Osteoblast (primary cell): ENCODE measurements at regions not wholly inside any gene's neighbourhood (a gene's known extent, or its start where the extent isn't known, plus 50 kb on each side); places are given as distances from the start of the nearest gene placed in this dataset.

Experiments used
- DNase-seq: peaks from one replicate; pipeline ENCODE4 v3.0.0; 2011; ENCODE audit warnings: low spot score, mixed read lengths; ENCODE audit not compliant: insufficient read length; ENCODE audit errors: missing footprints
- H2AFZ ChIP-seq: 2 replicates; pipeline ENCODE4 v1.6.0; 2011; ENCODE audit warnings: mild to moderate bottlenecking, low read length
- H3K27ac ChIP-seq: 2 replicates; pipeline ENCODE4 v1.5.1; 2011; ENCODE audit warnings: mild to moderate bottlenecking, low read depth, low read length, moderate library complexity
- H3K27me3 ChIP-seq: 2 replicates; pipeline ENCODE4 v1.6.0; 2012; ENCODE audit warnings: mild to moderate bottlenecking, control low read depth, inconsistent platforms, low read length, moderate library complexity; ENCODE audit not compliant: insufficient read depth
- H3K36me3 ChIP-seq: 2 replicates; pipeline ENCODE4 v1.5.1; 2011; ENCODE audit warnings: mild to moderate bottlenecking, low read length, control low read depth, moderate library complexity; ENCODE audit not compliant: insufficient read depth
- H3K4me1 ChIP-seq: 2 replicates; pipeline ENCODE4 v1.5.1; 2011; ENCODE audit warnings: mild to moderate bottlenecking, low read length, control low read depth, moderate library complexity; ENCODE audit not compliant: insufficient read depth
- H3K4me2 ChIP-seq: 2 replicates; pipeline ENCODE4 v1.6.0; 2011; ENCODE audit warnings: mild to moderate bottlenecking, low read length; ENCODE audit not compliant: insufficient read depth
- H3K4me3 ChIP-seq: fragments of 200-600 bp; sonication (generic); 3 replicates; pipeline ENCODE4 v1.5.1; 2012; ENCODE audit warnings: mild to moderate bottlenecking, low read length, inconsistent platforms; ENCODE audit not compliant: insufficient read depth
- H3K79me2 ChIP-seq: 2 replicates; pipeline ENCODE4 v1.6.0; 2012; ENCODE audit warnings: mild to moderate bottlenecking, low read length, control low read depth, inconsistent platforms; ENCODE audit not compliant: insufficient read depth
- H3K9me3 ChIP-seq: 2 replicates; pipeline ENCODE4 v1.5.1; 2011; ENCODE audit warnings: low read depth, low read length, control low read depth
- H4K20me1 ChIP-seq: 2 replicates; pipeline ENCODE4 v1.6.0; 2012; ENCODE audit warnings: mild to moderate bottlenecking, low read length, control low read depth; ENCODE audit not compliant: insufficient read depth
- TF ChIP-seq, protein P1 (sequence below): IDR thresholded peaks from 2 replicates; pipeline ENCODE4 v1.5.1; 2011; ENCODE audit warnings: mild to moderate bottlenecking, low read depth, low read length, moderate library complexity; ENCODE audit errors: extremely low read depth

DNA sequence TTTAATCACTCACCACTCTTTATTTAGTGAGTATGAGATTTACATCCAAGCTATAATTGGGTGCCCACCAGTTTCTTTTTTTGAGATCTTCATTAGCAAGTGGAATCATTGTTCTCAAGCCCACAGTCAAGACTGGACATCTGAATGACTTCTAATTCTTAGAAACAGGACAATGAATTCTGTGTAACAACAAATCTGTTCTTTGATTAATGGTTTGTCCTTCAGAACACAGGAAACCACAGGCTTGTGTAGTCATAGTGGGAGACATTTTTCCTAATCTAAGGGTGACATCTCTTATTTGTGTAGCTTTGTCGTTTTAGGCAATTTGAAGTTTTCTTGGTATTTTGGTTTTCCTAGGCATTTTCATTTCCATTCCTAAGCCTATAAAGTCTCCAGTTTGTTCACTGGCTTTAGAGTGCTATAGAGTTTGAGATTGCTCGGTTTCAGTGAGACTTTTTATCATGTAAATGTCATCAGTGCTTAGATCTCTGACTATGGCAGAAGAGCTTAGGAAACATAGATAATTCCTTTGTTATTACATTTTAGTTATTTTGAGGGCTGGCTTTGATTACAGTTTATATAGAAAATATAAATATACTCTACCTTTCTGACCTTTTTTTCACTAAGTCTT lies 903.9 kb upstream of the MAP3K7 start:
- Histone ChIP-seq H3K4me1 (no peaks in the 10 kb centered on the region), H3K4me2 (no peak overlapping the region), H3K9me3 (no peaks in the 10 kb centered on the region), H2AFZ (no peak overlapping the region), H3K27ac (no peak overlapping the region), H3K36me3 (no peaks in the 10 kb centered on the region), H3K27me3 (no peaks in the 10 kb centered on the region), H4K20me1 (no peaks in the 10 kb centered on the region), H3K4me3 (no peak overlapping the region), H3K79me2 (no peaks in the 10 kb centered on the region)
- no peak for DNase-seq
- TF ChIP-seq, protein P1, sequence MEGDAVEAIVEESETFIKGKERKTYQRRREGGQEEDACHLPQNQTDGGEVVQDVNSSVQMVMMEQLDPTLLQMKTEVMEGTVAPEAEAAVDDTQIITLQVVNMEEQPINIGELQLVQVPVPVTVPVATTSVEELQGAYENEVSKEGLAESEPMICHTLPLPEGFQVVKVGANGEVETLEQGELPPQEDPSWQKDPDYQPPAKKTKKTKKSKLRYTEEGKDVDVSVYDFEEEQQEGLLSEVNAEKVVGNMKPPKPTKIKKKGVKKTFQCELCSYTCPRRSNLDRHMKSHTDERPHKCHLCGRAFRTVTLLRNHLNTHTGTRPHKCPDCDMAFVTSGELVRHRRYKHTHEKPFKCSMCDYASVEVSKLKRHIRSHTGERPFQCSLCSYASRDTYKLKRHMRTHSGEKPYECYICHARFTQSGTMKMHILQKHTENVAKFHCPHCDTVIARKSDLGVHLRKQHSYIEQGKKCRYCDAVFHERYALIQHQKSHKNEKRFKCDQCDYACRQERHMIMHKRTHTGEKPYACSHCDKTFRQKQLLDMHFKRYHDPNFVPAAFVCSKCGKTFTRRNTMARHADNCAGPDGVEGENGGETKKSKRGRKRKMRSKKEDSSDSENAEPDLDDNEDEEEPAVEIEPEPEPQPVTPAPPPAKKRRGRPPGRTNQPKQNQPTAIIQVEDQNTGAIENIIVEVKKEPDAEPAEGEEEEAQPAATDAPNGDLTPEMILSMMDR: no peak

DNA sequence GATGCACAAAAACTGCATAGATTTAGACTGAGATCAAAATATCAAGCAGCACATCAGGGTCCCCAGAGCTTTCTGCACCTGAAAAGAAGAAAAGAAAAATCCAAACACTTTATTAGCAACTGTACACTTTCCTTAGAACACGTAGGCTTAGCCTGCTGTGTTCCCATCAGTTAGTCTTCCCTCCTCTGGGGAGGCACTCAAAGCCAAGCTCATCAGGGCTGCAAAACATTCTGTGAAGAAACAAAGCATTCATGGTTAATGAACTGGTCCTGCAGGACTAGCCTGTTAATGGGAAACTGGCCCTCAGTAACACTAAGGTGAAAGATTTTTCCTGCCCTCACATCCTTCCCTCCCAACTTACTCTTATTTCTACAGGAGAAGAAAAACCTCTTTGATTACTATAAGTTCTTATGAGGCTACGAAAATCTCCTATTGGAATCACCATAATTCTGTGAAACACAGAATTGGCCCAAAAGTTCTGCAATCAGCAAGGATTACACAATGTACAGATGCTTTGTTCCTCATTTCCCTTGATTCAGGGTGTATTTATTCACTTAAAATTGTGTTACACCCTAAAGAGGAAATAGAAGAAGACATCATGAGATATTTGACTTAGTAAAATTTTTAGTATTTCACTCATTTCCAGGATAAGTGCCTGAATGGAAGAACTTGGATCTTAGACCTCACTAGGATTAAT lies 901.0 kb upstream of the MAP3K7 start:
- Histone ChIP-seq H3K9me3 (no peaks in the 10 kb centered on the region), H3K4me1 (no peaks in the 10 kb centered on the region), H3K27ac (no peak overlapping the region), H3K27me3 (no peaks in the 10 kb centered on the region), H4K20me1 (no peaks in the 10 kb centered on the region), H2AFZ (no peak overlapping the region), H3K4me3 (no peak overlapping the region), H3K36me3 (no peaks in the 10 kb centered on the region), H3K79me2 (no peaks in the 10 kb centered on the region), H3K4me2 (no peak overlapping the region)
- DNase-seq: no peak
- TF ChIP-seq, protein P1: no peak

DNA sequence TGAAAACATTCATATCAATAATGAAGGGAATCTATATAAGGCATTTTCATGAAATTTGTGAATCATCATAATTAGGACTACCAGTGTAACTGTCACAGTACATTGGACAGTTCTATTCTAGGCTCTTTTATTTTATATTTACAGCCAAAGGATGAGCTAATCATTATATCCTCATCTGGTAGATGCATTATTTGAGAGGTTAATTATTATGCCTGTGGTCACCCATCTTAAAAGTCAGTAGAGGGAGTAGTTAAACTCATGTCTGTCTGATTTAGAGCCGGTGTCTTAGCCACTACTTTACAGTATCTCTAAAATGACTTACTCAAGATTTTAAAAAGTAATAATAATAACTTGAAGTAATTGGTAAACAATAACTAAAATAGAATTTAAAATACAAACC lies 899.3 kb upstream of the MAP3K7 start:
- Histone ChIP-seq H3K27me3 (no peaks in the 10 kb centered on the region), H3K79me2 (no peaks in the 10 kb centered on the region), H4K20me1 (no peaks in the 10 kb centered on the region), H2AFZ (no peak overlapping the region), H3K4me3 (no peak overlapping the region), H3K36me3 (no peaks in the 10 kb centered on the region), H3K4me2 (no peak overlapping the region), H3K9me3 (no peaks in the 10 kb centered on the region), H3K4me1 (no peaks in the 10 kb centered on the region), H3K27ac (no peak overlapping the region)
- TF ChIP-seq, protein P1: no peak
- no peak for DNase-seq

DNA sequence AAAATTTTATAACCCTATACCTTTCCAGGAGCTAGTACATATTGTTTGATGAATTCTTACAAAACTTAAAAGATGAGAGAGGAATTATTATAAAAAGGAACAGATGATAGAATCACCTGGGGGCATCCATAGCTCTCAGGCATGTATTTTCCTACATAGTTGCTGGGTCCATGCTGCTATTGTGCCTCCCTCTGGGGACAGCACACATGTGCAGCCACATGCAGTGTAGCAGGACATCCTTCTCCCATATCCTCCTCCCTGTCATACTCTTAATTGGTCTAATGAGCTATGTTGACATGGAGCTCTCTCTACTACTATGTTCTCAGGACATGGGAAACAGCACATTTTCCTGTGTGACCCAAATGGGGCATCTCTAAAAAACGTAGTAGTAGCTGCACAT lies 898.2 kb upstream of the MAP3K7 start:
- H3K79me2 ChIP-seq: no peaks in the 10 kb centered on the region
- H4K20me1 ChIP-seq: no peaks in the 10 kb centered on the region
- H3K27ac ChIP-seq: no peak overlapping the region
- H3K4me1 ChIP-seq: no peaks in the 10 kb centered on the region
- H3K9me3 ChIP-seq: no peaks in the 10 kb centered on the region
- TF ChIP-seq, protein P1: no peak
- no peaks in the 10 kb centered on the region for H3K27me3 ChIP-seq
- H2AFZ ChIP-seq: no peak overlapping the region
- no peaks in the 10 kb centered on the region for H3K36me3 ChIP-seq
- DNase-seq: no peak
- H3K4me3 ChIP-seq: no peak overlapping the region
- H3K4me2 ChIP-seq: no peak overlapping the region
